IMR-90 (cell line): ENCODE measurements at regions not wholly inside any gene's neighbourhood (a gene's known extent, or its start where the extent isn't known, plus 50 kb on each side); places are given as distances from the start of the nearest gene placed in this dataset.

Experiments
- ATAC-seq: fragments of 200-7000 bp; cut with Tn5 transposase; 2 replicates; pipeline ENCODE4 v1.9.1; 2020; ENCODE audit warnings: low read depth, mild to moderate bottlenecking, moderate library complexity
- BruUV-seq: library from RNA; stranded (reverse); fragments of 400-500 nt; replicated peaks from 2 replicates; lab custom pipeline; 2021; lab: Mats Ljungman, UMichigan
- CTCF ChIA-PET: fragments of 300-600 bp; formaldehyde crosslinking; extraction: SDS; loops from one replicate; lab custom pipeline; 2021; ENCODE audit warnings: antibody characterized with exemption; lab: Yijun Ruan, JAX
- POLR2A ChIA-PET: fragments of 300-600 bp; sonication (Branson Sonifier 250); formaldehyde crosslinking; loops from one replicate; lab custom pipeline; 2022; ENCODE audit warnings: antibody characterized with exemption; ENCODE audit not compliant: unreplicated experiment; lab: Charles Lee
- DNase-seq: peaks from one replicate; pipeline ENCODE4 v3.0.0; 2013
- H2AFZ ChIP-seq: replicated peaks from 2 replicates; pipeline ENCODE3; 2013; ENCODE audit warnings: low read length, mild to moderate bottlenecking; ENCODE audit not compliant: poor library complexity
- H2AK5ac ChIP-seq: 2 replicates; pipeline ENCODE4 v1.6.1; 2013; ENCODE audit warnings: low read depth, low read length, inconsistent platforms
- H2AK9ac ChIP-seq: replicated peaks from 2 replicates; pipeline ENCODE3; 2013; ENCODE audit warnings: mild to moderate bottlenecking, low read depth, low read length, moderate library complexity; ENCODE audit not compliant: poor library complexity
- H2BK120ac ChIP-seq: 2 replicates; pipeline ENCODE4 v1.6.1; 2013; ENCODE audit warnings: low read depth, low read length, inconsistent platforms
- H2BK15ac ChIP-seq: 3 replicates; pipeline ENCODE4 v1.6.1; 2013; ENCODE audit warnings: low read depth, low read length, inconsistent platforms
- H2BK20ac ChIP-seq: 2 replicates; pipeline ENCODE4 v1.6.1; 2013; ENCODE audit warnings: low read depth, mild to moderate bottlenecking, inconsistent platforms, low read length, moderate library complexity
- H2BK5ac ChIP-seq: 2 replicates; pipeline ENCODE4 v1.6.1; 2013; ENCODE audit warnings: mild to moderate bottlenecking, low read depth, low read length, inconsistent platforms; ENCODE audit not compliant: poor library complexity, severe bottlenecking
- H3K14ac ChIP-seq: replicated peaks from 2 replicates; pipeline ENCODE4 v1.6.1; 2013; ENCODE audit warnings: low read depth, low read length, inconsistent platforms
- H3K18ac ChIP-seq: 2 replicates; pipeline ENCODE4 v1.6.1; 2013; ENCODE audit warnings: low read depth, low read length, control low read depth
- H3K23ac ChIP-seq: 2 replicates; pipeline ENCODE4 v1.6.1; 2013; ENCODE audit warnings: low read depth, low read length, inconsistent platforms
- H3K27ac ChIP-seq: 2 replicates; pipeline ENCODE4 v1.5.1; 2013; ENCODE audit warnings: mild to moderate bottlenecking, control low read depth, low read length; ENCODE audit not compliant: insufficient read depth
- H3K27me3 ChIP-seq: 2 replicates; pipeline ENCODE4 v1.6.1; 2013; ENCODE audit warnings: low read length; ENCODE audit not compliant: control insufficient read depth, insufficient read depth
- H3K36me3 ChIP-seq: 2 replicates; pipeline ENCODE4 v1.6.1; 2013; ENCODE audit warnings: low read length, mixed read lengths; ENCODE audit not compliant: control insufficient read depth, insufficient read depth
- H3K4ac ChIP-seq: 2 replicates; pipeline ENCODE4 v1.6.1; 2013; ENCODE audit warnings: low read depth, low read length, inconsistent platforms
- H3K4me1 ChIP-seq: 2 replicates; pipeline ENCODE4 v1.6.1; 2013; ENCODE audit warnings: low read length, mixed read lengths; ENCODE audit not compliant: control insufficient read depth, insufficient read depth
- H3K4me2 ChIP-seq: 2 replicates; pipeline ENCODE4 v1.6.1; 2013; ENCODE audit warnings: low read depth, mild to moderate bottlenecking, control low read depth, low read length, moderate library complexity
- H3K4me3 ChIP-seq: 2 replicates; pipeline ENCODE4 v1.5.1; 2013; ENCODE audit warnings: low read depth, mild to moderate bottlenecking, control low read depth, low read length, moderate library complexity; ENCODE audit not compliant: insufficient read depth
- H3K56ac ChIP-seq: 2 replicates; pipeline ENCODE4 v1.6.1; 2013; ENCODE audit warnings: low read length, inconsistent platforms; ENCODE audit not compliant: insufficient read depth; ENCODE audit errors: extremely low read depth
- H3K79me1 ChIP-seq, 2 experiments: 2 replicates each; pipeline ENCODE4 v1.6.1; 2013; ENCODE audit warnings: low read length in 2 of 2, inconsistent platforms in 1 of 2, low read depth in 1 of 2
- H3K9ac ChIP-seq: 2 replicates; pipeline ENCODE4 v1.6.1; 2013; ENCODE audit warnings: low read depth, low read length, control low read depth
- H3K9me1 ChIP-seq: 2 replicates; pipeline ENCODE4 v1.6.1; 2013; ENCODE audit warnings: low read length, inconsistent platforms; ENCODE audit not compliant: insufficient read depth
- H3K9me3 ChIP-seq: 2 replicates; pipeline ENCODE4 v1.6.1; 2013; ENCODE audit warnings: low read length; ENCODE audit not compliant: control insufficient read depth, insufficient read depth
- H4K20me1 ChIP-seq: 2 replicates; pipeline ENCODE4 v1.6.1; 2013; ENCODE audit warnings: low read length, inconsistent platforms; ENCODE audit not compliant: insufficient read depth
- H4K5ac ChIP-seq: 2 replicates; pipeline ENCODE4 v1.6.1; 2013; ENCODE audit warnings: mild to moderate bottlenecking, low read depth, low read length, control low read depth
- H4K8ac ChIP-seq, 2 experiments: 2 replicates each; pipeline ENCODE4 v1.6.1; 2013; ENCODE audit warnings: low read depth in 2 of 2, low read length in 2 of 2, control low read depth in 1 of 2, inconsistent platforms in 1 of 2
- H4K91ac ChIP-seq: 2 replicates; pipeline ENCODE4 v1.6.1; 2013; ENCODE audit warnings: low read depth, low read length, inconsistent platforms; ENCODE audit not compliant: insufficient read depth
- BHLHE40 ChIP-seq: fragments of 150-350 bp; IDR thresholded peaks from 2 replicates; pipeline ENCODE4 v1.6.1; 2016; ENCODE audit warnings: mild to moderate bottlenecking, low read depth, low read length
- CEBPB ChIP-seq: IDR thresholded peaks from 2 replicates; pipeline ENCODE4 v1.6.1; 2012; ENCODE audit warnings: low read depth, low read length, improper control_type of control experiment
- CHD1 ChIP-seq: IDR thresholded peaks from 2 replicates; pipeline ENCODE4 v1.6.1; 2012; ENCODE audit warnings: low read depth, low read length, improper control_type of control experiment
- CTCF ChIP-seq: conservative IDR thresholded peaks from 2 replicates; pipeline ENCODE4 v1.5.1; 2012; ENCODE audit warnings: mild to moderate bottlenecking, low read depth, low read length, improper control_type of control experiment
- FOS ChIP-seq: fragments of 150-350 bp; IDR thresholded peaks from 2 replicates; pipeline ENCODE4 v1.6.1; 2016; ENCODE audit warnings: low read depth, low read length
- MAFK ChIP-seq: IDR thresholded peaks from 2 replicates; pipeline ENCODE4 v1.6.1; 2012; ENCODE audit warnings: low read depth, low read length, improper control_type of control experiment
- MAZ ChIP-seq: IDR thresholded peaks from 2 replicates; pipeline ENCODE4 v1.6.1; 2012; ENCODE audit warnings: low read depth, mild to moderate bottlenecking, low read length, improper control_type of control experiment, moderate library complexity, borderline replicate concordance
- MXI1 ChIP-seq: IDR thresholded peaks from 2 replicates; pipeline ENCODE4 v1.6.1; 2012; ENCODE audit warnings: low read depth, mild to moderate bottlenecking, low read length, moderate library complexity, borderline replicate concordance
- NFE2L2 ChIP-seq: fragments of 150-350 bp; IDR thresholded peaks from 2 replicates; pipeline ENCODE4 v1.6.1; 2016; ENCODE audit warnings: low read depth, mild to moderate bottlenecking, low read length
- POLR2A ChIP-seq: IDR thresholded peaks from 2 replicates; pipeline ENCODE4 v1.6.1; 2012; ENCODE audit warnings: mild to moderate bottlenecking, low read depth, low read length
- RAD21 ChIP-seq: IDR thresholded peaks from 2 replicates; pipeline ENCODE4 v1.6.1; 2012; ENCODE audit warnings: low read length, improper control_type of control experiment
- RCOR1 ChIP-seq: IDR thresholded peaks from 2 replicates; pipeline ENCODE4 v1.6.1; 2012; ENCODE audit warnings: mild to moderate bottlenecking, low read length, improper control_type of control experiment; ENCODE audit not compliant: insufficient replicate concordance
- RFX5 ChIP-seq: IDR thresholded peaks from 2 replicates; pipeline ENCODE4 v1.8.0; 2012; ENCODE audit warnings: low read depth, mild to moderate bottlenecking, low read length, moderate library complexity
- SMC3 ChIP-seq: fragments of 150-350 bp; IDR thresholded peaks from 2 replicates; pipeline ENCODE4 v1.6.1; 2016; ENCODE audit warnings: low read depth, mild to moderate bottlenecking, antibody characterized with exemption, low read length, moderate library complexity
- WGBS, 2 experiments: methylation state at CpG; one replicate each; pipeline versions ENCODE4 v1.1.5 to v1.1.7; 2013; ENCODE audit warnings: missing lambda C conversion rate in 2 of 2; ENCODE audit not compliant: insufficient read length in 1 of 2; ENCODE audit errors: extremely low coverage in 2 of 2; 5-methylcytosine and 5-hydroxymethylcytosine counted together
- dilution Hi-C: fragments of 300-500 bp; cut with HindIII; formaldehyde crosslinking; loops from one replicate; pipeline ENCODE4 v1.14.3; 2018; ENCODE audit warnings: low sequenced_read_pairs; ENCODE audit not compliant: unreplicated experiment
- in situ Hi-C: fragments of 300-500 bp; cut with MboI; formaldehyde crosslinking; loops from 3 replicates; pipeline ENCODE4 v1.14.3; 2019; ENCODE audit warnings: low sequenced_read_pairs, inconsistent platforms, mixed read lengths
- intact Hi-C: fragments of 100-400 bp; cut with micrococcal nuclease; formaldehyde crosslinking; loops from 2 replicates; pipeline ENCODE4 v1.10.0; 2022
- TF ChIP-seq, protein P1 (sequence below): fragments of 150-350 bp; IDR thresholded peaks from 2 replicates; pipeline ENCODE4 v1.6.1; 2017; ENCODE audit warnings: mild to moderate bottlenecking, antibody characterized with exemption, low read length, low read depth
- TF ChIP-seq, protein P2 (sequence below): fragments of 150-350 bp; IDR thresholded peaks from 2 replicates; pipeline ENCODE4 v1.6.1; 2016; ENCODE audit warnings: low read depth, mild to moderate bottlenecking, low read length, moderate library complexity, borderline replicate concordance

DNA sequence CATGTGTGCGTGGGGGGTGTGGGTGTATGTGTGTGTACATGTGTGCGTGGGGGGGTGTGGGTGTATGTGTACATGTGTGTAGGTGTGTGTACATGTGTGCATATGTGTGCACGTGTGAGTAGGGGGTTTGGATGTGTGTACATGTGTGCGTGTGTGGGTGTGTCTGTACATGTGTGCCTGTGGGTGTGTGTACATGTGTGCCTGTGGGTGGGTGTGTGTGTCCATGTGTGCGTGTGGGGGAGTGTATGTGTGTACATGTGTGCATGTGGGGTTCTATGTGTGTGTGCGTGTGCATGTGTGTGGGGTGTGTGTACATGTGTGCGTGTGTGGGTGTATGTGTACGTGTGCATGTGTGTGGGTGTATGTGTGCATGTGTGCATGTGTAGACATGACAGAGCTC is 129.1 kb downstream of the C16orf95 start:
- intact Hi-C loops (no loop called here), in situ Hi-C loops (no loop called here), dilution Hi-C loops (no loop called here)
- Histone ChIP-seq H3K14ac (no peak overlapping the region), H2BK5ac (no peak overlapping the region), H3K36me3 (no peaks in the 10 kb centered on the region), H4K5ac (no peak overlapping the region), H3K9ac (no peak overlapping the region), H3K23ac (no peak overlapping the region), H3K18ac (no peak overlapping the region), H4K91ac (no peak overlapping the region), H2BK15ac (no peak overlapping the region), H3K9me3 (peaks cover 18% of the 10 kb centered on the region), H2BK20ac (no peak overlapping the region), H3K4me1 (no peaks in the 10 kb centered on the region), H2AFZ (no peak overlapping the region), H3K4me2 (no peak overlapping the region), H4K8ac (no peak overlapping the region), H2AK5ac (no peak overlapping the region), H3K79me1 (no peaks in the 10 kb centered on the region), H3K4me3 (no peak overlapping the region), H2AK9ac (no peak overlapping the region), H3K56ac (no peak overlapping the region), H4K20me1 (no peaks in the 10 kb centered on the region), H2BK120ac (no peak overlapping the region), H3K27ac (no peak overlapping the region), H3K27me3 (no peaks in the 10 kb centered on the region; the same call in none of the 2 replicates), H3K9me1 (peaks cover 3% of the 10 kb centered on the region; the same call in 1 of the 2 replicates), H3K4ac (no peak overlapping the region)
- POLR2A ChIA-PET: no interaction called here
- no peak for ATAC-seq
- TF ChIP-seq CHD1 (no peak), CEBPB (no peak), MAZ (no peak), MXI1 (no peak), BHLHE40 (no peak), RFX5 (no peak), RCOR1 (no peak), FOS (no peak), RAD21 (no peak), MAFK (no peak), CTCF (no peak), POLR2A (no peak), SMC3 (no peak), NFE2L2 (no peak)
- TF ChIP-seq, protein P1, sequence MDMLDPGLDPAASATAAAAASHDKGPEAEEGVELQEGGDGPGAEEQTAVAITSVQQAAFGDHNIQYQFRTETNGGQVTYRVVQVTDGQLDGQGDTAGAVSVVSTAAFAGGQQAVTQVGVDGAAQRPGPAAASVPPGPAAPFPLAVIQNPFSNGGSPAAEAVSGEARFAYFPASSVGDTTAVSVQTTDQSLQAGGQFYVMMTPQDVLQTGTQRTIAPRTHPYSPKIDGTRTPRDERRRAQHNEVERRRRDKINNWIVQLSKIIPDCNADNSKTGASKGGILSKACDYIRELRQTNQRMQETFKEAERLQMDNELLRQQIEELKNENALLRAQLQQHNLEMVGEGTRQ: no peak
- TF ChIP-seq, protein P2, sequence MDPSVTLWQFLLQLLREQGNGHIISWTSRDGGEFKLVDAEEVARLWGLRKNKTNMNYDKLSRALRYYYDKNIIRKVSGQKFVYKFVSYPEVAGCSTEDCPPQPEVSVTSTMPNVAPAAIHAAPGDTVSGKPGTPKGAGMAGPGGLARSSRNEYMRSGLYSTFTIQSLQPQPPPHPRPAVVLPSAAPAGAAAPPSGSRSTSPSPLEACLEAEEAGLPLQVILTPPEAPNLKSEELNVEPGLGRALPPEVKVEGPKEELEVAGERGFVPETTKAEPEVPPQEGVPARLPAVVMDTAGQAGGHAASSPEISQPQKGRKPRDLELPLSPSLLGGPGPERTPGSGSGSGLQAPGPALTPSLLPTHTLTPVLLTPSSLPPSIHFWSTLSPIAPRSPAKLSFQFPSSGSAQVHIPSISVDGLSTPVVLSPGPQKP: no peak
- no peak for DNase-seq
- CTCF ChIA-PET: no interaction called here
- no TSS peak for BruUV-seq
- WGBS, 2 experiments: 82% methylated on average over 3 of the region's 8 CpGs; no CpG with 5 or more reads in 1 of the 2 experiments
